ENCODE measurements at regions not wholly inside any gene's neighbourhood (a gene's known extent, or its start where the extent isn't known, plus 50 kb on each side); places are given as distances from the start of the nearest gene placed in this dataset.

GRCh38 chr6:14452567-14453527 lies 335.3 kb downstream of the CD83 start:
- peaks cover 3% of the 10 kb centered on the region; the same call in 1 of the 2 replicates for H3K4me1 ChIP-seq (ENCODE audit: insufficient read depth, low read length)
- TF ChIP-seq CTCF (conservative IDR thresholded peaks at IDR 0.05) = no peak
- no peak overlapping the region for H3K23ac ChIP-seq (ENCODE audit: insufficient read length, low read depth, low read length)
- H3K79me2 ChIP-seq (ENCODE audit: insufficient read depth, low read length) = no peaks in the 10 kb centered on the region
- no peak overlapping the region for H2AK5ac ChIP-seq (ENCODE audit: insufficient read length, low read length)
- Mint-ChIP-seq H3K4me1 (peaks cover 24 to 38% of the 10 kb centered on the region in 2 experiments), H3K4me3 (no peak overlapping the region), H3K27me3 (ENCODE audit: low read depth) (peaks cover 4% of the 10 kb centered on the region), H3K9me3 (peaks cover 10% of the 10 kb centered on the region in 2 experiments), H3K27ac (no peak overlapping the region; a peak in 1 of 7 replicates), H3K36me3 (ENCODE audit: insufficient read depth in 1 of 3, low read depth in 3 of 3) (peaks cover 1 to 10% (median 8%) of the 10 kb centered on the region in 3 experiments)
- no peaks in the 10 kb centered on the region for H3K27me3 ChIP-seq (ENCODE audit: insufficient read depth, low read length)
- H4K20me1 ChIP-seq (ENCODE audit: control insufficient read depth, insufficient read depth, insufficient read length) = no peaks in the 10 kb centered on the region
- WGBS (ENCODE audit: extremely low coverage, insufficient read length, low lambda C conversion rate) = no CpG with 5 or more reads among the region's 17 CpGs
- no peak overlapping the region for H3K18ac ChIP-seq (ENCODE audit: insufficient read length, low read depth, low read length)
- H3K14ac ChIP-seq (ENCODE audit: insufficient read depth, low read length) = no peak overlapping the region; the same call in 1 of the 2 replicates
- DNase-seq = no peak
- H3K4ac ChIP-seq (ENCODE audit: low read depth, low read length) = no peak overlapping the region
- peaks cover 9% of the 10 kb centered on the region for H3K9me3 ChIP-seq (ENCODE audit: control insufficient read depth, low read depth, low read length)
- no peak overlapping the region for H2AFZ ChIP-seq (ENCODE audit: low read length)
- no peak overlapping the region for H3K56ac ChIP-seq (ENCODE audit: insufficient read length, low read depth, low read length)
- no peak overlapping the region for H3K9ac ChIP-seq (ENCODE audit: extremely low read depth, insufficient read length, low read length)
- H3K23me2 ChIP-seq (ENCODE audit: insufficient read length, low read depth, low read length, poor library complexity, severe bottlenecking) = no peaks in the 10 kb centered on the region
- H3K79me1 ChIP-seq (ENCODE audit: insufficient read depth, low read depth, low read length, poor library complexity, severe bottlenecking) = no peaks in the 10 kb centered on the region
- H3K27ac ChIP-seq (ENCODE audit: insufficient read length, low read depth, low read length) = no peak overlapping the region
- H2BK20ac ChIP-seq (ENCODE audit: low read depth, low read length, poor library complexity, severe bottlenecking) = no peak overlapping the region
- no peak overlapping the region for H4K5ac ChIP-seq (ENCODE audit: insufficient read length, low read depth, low read length)
- no peak overlapping the region for H2BK12ac ChIP-seq (ENCODE audit: insufficient read length, low read depth, low read length)
- H2BK15ac ChIP-seq (ENCODE audit: low read depth, low read length) = no peak overlapping the region
- H4K8ac ChIP-seq (replicated peaks; ENCODE audit: insufficient read length, low read depth, low read length) = no peak overlapping the region
- no peak overlapping the region for H2BK5ac ChIP-seq (ENCODE audit: insufficient read length, low read length)
- H3K4me2 ChIP-seq (ENCODE audit: insufficient read depth, insufficient read length, low read length) = no peak overlapping the region
- H2BK120ac ChIP-seq (ENCODE audit: low read depth, low read length, poor library complexity, severe bottlenecking) = no peak overlapping the region
- H4K91ac ChIP-seq (ENCODE audit: insufficient read length, low read depth, low read length) = no peak overlapping the region
- H3T11ph ChIP-seq (ENCODE audit: low read length) = no peak overlapping the region
